GM12874 (cell line): ENCODE measurements at regions not wholly inside any gene's neighbourhood (a gene's known extent, or its start where the extent isn't known, plus 50 kb on each side); places are given as distances from the start of the nearest gene placed in this dataset.

Experiments
- CTCF ChIP-seq: IDR thresholded peaks from 2 replicates; pipeline ENCODE4 v1.5.1; 2011; ENCODE audit warnings: low read depth, mild to moderate bottlenecking, control low read depth, low read length, moderate library complexity; ENCODE audit not compliant: insufficient read depth

DNA sequence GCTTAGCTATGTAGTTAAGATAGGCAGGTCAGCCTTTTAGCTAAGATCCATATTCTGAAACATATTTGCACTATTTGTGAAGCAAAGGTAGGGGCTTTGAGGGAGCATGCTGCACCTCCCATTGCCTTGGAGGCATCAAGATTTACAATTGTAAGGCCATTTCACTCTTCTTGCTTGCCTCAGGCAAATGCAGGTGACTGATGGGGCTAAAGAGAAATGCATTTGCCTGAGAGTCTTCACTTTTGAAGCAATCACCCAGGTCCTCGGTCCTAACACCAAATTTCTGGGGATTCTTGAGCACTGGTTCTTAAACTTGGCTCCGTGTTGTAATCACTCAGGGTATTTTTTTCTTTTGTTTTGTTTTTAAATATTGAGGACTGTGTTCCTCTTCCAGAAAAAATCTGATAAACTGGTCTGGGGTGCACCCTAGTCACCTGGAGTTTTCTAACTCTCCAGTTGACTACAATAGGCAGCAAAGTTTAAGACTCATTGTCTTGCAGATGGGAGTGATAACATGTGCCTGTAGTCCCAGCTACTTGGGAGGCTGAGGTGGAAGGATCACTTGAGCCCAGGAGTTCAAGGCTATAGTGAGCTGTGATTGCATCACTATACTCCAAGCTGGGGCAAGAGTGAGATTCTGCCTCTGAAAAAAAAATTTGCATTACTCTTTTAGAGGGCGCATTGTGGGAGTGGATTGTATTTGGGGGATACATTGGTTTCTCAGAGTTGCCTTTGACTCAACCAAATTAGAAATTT is 68.1 kb downstream of the EOMES start:
- no peak for TF ChIP-seq CTCF

DNA sequence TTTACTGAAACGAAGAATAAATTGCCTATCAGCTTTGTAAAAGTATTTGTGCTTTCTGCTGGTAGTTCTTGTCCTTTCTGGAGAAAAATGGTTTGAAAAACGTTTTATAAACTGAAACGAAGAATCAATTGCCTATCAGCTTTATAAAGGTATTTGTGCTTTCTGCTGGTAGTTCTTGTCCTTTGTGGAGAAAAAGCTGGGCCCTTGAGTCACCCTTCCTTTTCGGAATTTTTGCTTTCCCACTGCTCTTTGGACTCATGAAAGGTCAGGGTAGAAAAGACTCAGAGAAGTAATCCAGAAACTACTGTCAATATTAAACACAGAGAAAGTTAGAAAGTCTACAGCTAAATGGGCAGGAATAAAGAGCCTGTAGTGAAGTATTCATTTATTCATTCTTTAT is 72.8 kb downstream of the EOMES start:
- TF ChIP-seq CTCF = no peak

DNA sequence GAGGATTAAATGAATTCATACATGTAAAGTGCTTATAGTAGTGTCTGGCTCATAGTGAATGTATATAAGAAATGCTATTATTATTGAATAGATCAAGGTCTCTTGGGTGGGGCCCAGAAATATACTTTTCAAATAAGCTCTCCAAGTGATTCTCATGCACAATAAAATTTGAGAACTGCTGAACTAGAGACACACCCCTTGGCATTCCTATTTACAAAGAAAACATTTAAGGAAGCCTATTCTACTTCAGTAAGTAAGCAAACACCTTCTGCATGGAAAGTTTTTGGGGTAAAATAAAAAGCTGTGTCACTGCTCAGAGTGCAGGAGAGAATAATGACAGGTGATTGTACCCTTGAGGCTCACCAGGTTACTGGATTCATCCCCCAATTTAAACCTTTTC is 75.2 kb downstream of the EOMES start:
- TF ChIP-seq CTCF = no peak

DNA sequence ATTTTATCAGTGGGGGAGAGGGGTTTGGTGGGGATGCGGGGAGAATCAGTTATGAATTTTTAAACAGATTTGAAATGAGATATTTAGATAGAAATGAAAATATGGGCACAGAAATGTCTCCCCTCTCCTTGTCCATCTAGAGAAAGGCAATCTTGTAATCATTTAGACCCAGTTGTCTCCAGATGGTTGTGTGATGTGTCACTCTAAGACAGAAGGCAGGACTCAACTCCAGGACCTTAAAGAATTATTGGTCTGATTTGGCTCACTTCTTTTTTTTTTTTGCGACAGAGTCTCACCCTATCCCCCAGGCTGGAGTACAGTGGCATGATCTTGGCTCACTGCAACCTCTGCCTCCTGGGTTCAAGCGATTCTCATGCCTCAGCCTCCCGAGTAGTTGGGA is 77.2 kb downstream of the EOMES start:
- TF ChIP-seq CTCF = no peak

- no peak for TF ChIP-seq CTCF
Measured at GRCh38 chr3:27643355-27643754, 78.8 kb downstream of the EOMES start.

DNA sequence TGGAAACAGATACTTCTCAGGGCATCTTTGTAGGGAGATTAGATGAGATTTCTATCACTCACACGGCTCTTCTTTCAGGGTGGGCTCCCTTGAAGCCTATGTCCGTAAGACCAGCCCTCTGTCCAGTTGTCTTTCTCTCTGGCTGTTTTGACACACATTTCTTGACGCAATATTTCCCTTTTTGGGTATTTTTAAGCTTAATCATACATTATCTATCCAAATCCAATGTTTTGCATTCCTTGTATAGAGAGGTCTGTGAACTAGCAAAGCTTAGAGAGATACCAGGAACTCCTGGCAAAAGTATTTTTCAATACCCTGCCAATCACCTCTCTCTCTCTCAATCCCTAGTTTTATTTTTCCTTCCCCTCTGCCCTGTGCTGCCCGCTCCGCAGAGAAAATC is 79.3 kb downstream of the EOMES start:
- no peak for TF ChIP-seq CTCF

DNA sequence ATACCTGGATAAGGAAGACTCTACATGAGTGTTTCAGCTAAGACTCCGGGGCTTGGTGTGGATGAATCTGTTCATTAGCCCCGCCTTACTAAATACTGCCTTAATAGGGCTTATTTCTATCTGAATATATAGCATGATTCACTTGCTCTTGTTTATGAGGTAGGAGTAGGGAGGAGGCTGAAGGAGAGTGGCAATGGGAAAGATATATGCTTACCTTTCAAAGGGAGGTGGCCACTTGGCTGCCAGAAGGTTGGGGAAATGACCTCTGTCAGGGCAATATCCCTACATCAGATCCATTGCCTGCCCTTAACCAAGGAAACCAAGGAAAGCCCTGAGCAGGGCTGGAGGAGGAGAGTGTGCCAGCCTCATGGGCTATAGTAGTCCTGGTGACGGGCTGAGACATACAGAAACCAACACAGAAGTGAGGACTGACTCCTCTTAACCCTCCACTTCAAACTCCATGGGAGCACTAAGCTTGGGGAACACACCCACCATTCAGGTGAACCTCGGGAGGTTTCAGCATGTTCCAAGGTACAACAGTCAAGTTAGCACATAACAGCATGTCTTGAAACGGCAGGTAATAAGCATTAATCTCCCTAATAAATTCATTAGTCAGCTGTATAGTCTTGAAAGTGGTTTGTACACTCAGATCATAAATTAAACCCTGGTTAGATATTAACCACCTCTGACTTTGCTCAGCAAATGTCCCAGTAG is 80.1 kb downstream of the EOMES start:
- TF ChIP-seq CTCF = no peak
